COLO829 (cell line): ENCODE measurements at regions not wholly inside any gene's neighbourhood (a gene's known extent, or its start where the extent isn't known, plus 50 kb on each side); places are given as distances from the start of the nearest gene placed in this dataset.
"Not testable (repeated sequence)": the region's sequence is repeated elsewhere in the genome, so short reads cannot be mapped to it uniquely, and the experiment has no call there.

ENCODE experiments used
- DNase-seq: peaks from one replicate; pipeline ENCODE4 v3.0.0; 2012; ENCODE audit warnings: low spot score

GRCh38 chr14:88929656-88930436 is 105.4 kb downstream of the TTC8 start:
- no peak for DNase-seq

- DNase-seq, result no peak
Measured at GRCh38 chr14:88931321-88932110, 107.1 kb downstream of the TTC8 start.

GRCh38 chr14:88933191-88933590 is 108.7 kb downstream of the TTC8 start:
- no peak for DNase-seq

- DNase-seq, result no peak
Measured at GRCh38 chr14:88934351-88934806, 109.9 kb downstream of the TTC8 start.

GRCh38 chr14:88935083-88935482 is 110.6 kb downstream of the TTC8 start:
- no peak for DNase-seq

- DNase-seq, result no peak
Measured at GRCh38 chr14:88937706-88938105, 113.3 kb downstream of the TTC8 start.

- no peak for DNase-seq
Measured at GRCh38 chr14:88940671-88941070, 116.2 kb downstream of the TTC8 start.

- DNase-seq, result no peak
Measured at GRCh38 chr14:88941414-88941813, 117.0 kb downstream of the TTC8 start.

GRCh38 chr14:88947646-88948598 is 123.5 kb downstream of the TTC8 start:
- no peak for DNase-seq

- no peak for DNase-seq
Measured at GRCh38 chr14:88950069-88950468, 125.6 kb downstream of the TTC8 start.

GRCh38 chr14:88951370-88951769 is 126.9 kb downstream of the TTC8 start:
- no peak for DNase-seq

GRCh38 chr14:88952901-88953300 is 128.4 kb downstream of the TTC8 start:
- no peak for DNase-seq

GRCh38 chr14:88955455-88955854 is 131.0 kb downstream of the TTC8 start:
- DNase-seq, result no peak

GRCh38 chr14:88960496-88960895 is 136.0 kb downstream of the TTC8 start:
- no peak for DNase-seq

- no peak for DNase-seq
Measured at GRCh38 chr14:88961214-88961613, 136.8 kb downstream of the TTC8 start.

- DNase-seq, result no peak
Measured at GRCh38 chr14:88962356-88962755, 137.9 kb downstream of the TTC8 start.

GRCh38 chr14:88967299-88967698 is 142.8 kb downstream of the TTC8 start:
- DNase-seq, result no peak

- no peak for DNase-seq
Measured at GRCh38 chr14:88975043-88975830, 150.8 kb downstream of the TTC8 start.

GRCh38 chr14:88975926-88976325 is 151.5 kb downstream of the TTC8 start:
- DNase-seq, result no peak

- not testable (repeated sequence) for DNase-seq
Measured at GRCh38 chr14:88980907-88981306, 156.5 kb downstream of the TTC8 start.

- no peak for DNase-seq
Measured at GRCh38 chr14:88981948-88982347, 157.5 kb downstream of the TTC8 start.
